ENCODE measurements at regions not wholly inside any gene's neighbourhood (a gene's known extent, or its start where the extent isn't known, plus 50 kb on each side); places are given as distances from the start of the nearest gene placed in this dataset.

DNA sequence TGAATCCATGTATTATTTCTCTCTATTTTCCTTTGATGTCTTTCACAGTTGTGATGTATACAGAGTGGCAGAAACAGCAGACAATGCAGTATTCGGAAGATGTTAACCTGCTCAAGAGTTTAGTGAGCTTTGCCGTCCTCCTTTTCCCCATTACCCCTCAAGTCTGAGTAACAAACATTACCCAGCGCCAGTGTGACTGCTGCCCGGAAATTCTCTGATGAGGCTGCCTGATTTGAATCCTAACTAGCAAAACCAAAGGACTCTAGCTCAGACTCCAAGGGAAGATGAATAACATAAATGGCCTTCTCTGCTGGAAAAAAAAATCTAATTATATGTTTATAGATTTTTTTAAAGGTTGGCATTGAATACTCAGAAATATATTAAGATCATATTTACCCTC is 247.3 kb upstream of the SOX21 start:
- no peaks in the 10 kb centered on the region for H3K4me1 ChIP-seq (ENCODE audit: insufficient read depth, low read length)
- DNase-seq (ENCODE audit: insufficient read length, low spot score, missing footprints) = no peak
- H4K20me1 ChIP-seq (ENCODE audit: insufficient read depth, low read length) = no peaks in the 10 kb centered on the region
- H3K4me3 ChIP-seq (ENCODE audit: insufficient read depth, low read length) = no peak overlapping the region
- H3K4me2 ChIP-seq (ENCODE audit: insufficient read depth, low read length) = no peak overlapping the region
- no peaks in the 10 kb centered on the region for H3K79me2 ChIP-seq (ENCODE audit: insufficient read depth, low read length)
- no peak overlapping the region for H3K27ac ChIP-seq (ENCODE audit: low read depth, low read length)
- no peaks in the 10 kb centered on the region for H3K36me3 ChIP-seq (ENCODE audit: insufficient read depth, low read length)
- H2AFZ ChIP-seq (ENCODE audit: low read length) = no peak overlapping the region
- H3K27me3 ChIP-seq (ENCODE audit: insufficient read depth, low read length) = peaks cover 44% of the 10 kb centered on the region
- no peaks in the 10 kb centered on the region for H3K9me3 ChIP-seq (ENCODE audit: low read depth, low read length)
- TF ChIP-seq, protein P1, sequence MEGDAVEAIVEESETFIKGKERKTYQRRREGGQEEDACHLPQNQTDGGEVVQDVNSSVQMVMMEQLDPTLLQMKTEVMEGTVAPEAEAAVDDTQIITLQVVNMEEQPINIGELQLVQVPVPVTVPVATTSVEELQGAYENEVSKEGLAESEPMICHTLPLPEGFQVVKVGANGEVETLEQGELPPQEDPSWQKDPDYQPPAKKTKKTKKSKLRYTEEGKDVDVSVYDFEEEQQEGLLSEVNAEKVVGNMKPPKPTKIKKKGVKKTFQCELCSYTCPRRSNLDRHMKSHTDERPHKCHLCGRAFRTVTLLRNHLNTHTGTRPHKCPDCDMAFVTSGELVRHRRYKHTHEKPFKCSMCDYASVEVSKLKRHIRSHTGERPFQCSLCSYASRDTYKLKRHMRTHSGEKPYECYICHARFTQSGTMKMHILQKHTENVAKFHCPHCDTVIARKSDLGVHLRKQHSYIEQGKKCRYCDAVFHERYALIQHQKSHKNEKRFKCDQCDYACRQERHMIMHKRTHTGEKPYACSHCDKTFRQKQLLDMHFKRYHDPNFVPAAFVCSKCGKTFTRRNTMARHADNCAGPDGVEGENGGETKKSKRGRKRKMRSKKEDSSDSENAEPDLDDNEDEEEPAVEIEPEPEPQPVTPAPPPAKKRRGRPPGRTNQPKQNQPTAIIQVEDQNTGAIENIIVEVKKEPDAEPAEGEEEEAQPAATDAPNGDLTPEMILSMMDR (IDR thresholded peaks at IDR 0.05; ENCODE audit: extremely low read depth, low read depth, low read length) = no peak

DNA sequence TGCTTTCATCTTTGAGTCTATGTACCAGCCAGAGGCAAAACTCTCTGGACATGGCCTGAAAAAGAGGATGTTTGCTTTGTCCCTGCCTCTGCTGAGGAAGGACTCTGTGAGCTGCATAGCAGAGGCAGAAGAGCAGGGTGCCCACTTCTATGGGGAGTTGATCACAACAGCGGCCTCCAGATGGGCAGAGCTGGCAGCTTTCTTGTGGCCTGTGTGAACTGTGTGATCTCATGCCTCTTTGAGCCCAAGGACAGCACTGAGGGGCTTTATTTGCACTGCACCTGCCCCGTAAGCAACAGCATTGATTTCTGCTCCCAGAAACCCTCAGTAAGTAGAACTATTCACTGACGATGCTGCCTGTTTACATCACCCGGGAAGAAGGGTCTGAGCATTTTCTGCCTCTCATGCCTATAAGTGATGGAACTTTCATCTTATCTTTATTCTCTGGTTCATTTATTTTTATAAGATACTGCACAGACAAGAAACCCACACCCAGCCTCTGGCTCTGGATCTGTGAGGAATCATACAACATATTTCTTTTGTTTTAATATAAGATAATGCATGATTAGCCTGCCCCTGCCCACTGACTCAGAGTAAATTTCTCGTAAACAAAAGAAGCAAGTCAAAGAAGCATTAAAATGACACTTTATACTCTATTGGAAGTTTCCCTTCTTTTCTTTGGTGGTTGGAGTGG is 244.2 kb upstream of the SOX21 start:
- H3K4me2 ChIP-seq (ENCODE audit: insufficient read depth, low read length) = no peak overlapping the region
- peak; percentile 42 for DNase-seq (ENCODE audit: insufficient read length, low spot score, missing footprints)
- H2AFZ ChIP-seq (ENCODE audit: low read length) = no peak overlapping the region
- no peak overlapping the region for H3K27ac ChIP-seq (ENCODE audit: low read depth, low read length)
- no peaks in the 10 kb centered on the region for H4K20me1 ChIP-seq (ENCODE audit: insufficient read depth, low read length)
- H3K4me3 ChIP-seq (ENCODE audit: insufficient read depth, low read length) = no peak overlapping the region
- H3K27me3 ChIP-seq (ENCODE audit: insufficient read depth, low read length) = peaks cover 25% of the 10 kb centered on the region
- H3K4me1 ChIP-seq (ENCODE audit: insufficient read depth, low read length) = no peaks in the 10 kb centered on the region
- TF ChIP-seq, protein P1 (IDR thresholded peaks at IDR 0.05; ENCODE audit: extremely low read depth, low read depth, low read length) = no peak
- no peaks in the 10 kb centered on the region for H3K36me3 ChIP-seq (ENCODE audit: insufficient read depth, low read length)
- H3K79me2 ChIP-seq (ENCODE audit: insufficient read depth, low read length) = no peaks in the 10 kb centered on the region
- no peaks in the 10 kb centered on the region for H3K9me3 ChIP-seq (ENCODE audit: low read depth, low read length)

GRCh38 chr13:94952787-94953186 is 240.4 kb upstream of the SOX21 start:
- no peak overlapping the region for H3K4me3 ChIP-seq (ENCODE audit: insufficient read depth, low read length)
- no peaks in the 10 kb centered on the region for H3K9me3 ChIP-seq (ENCODE audit: low read depth, low read length)
- no peaks in the 10 kb centered on the region for H3K79me2 ChIP-seq (ENCODE audit: insufficient read depth, low read length)
- H2AFZ ChIP-seq (ENCODE audit: low read length) = no peak overlapping the region
- no peaks in the 10 kb centered on the region for H3K36me3 ChIP-seq (ENCODE audit: insufficient read depth, low read length)
- H3K27ac ChIP-seq (ENCODE audit: low read depth, low read length) = no peak overlapping the region
- TF ChIP-seq, protein P1 (IDR thresholded peaks at IDR 0.05; ENCODE audit: extremely low read depth, low read depth, low read length) = no peak
- H3K4me2 ChIP-seq (ENCODE audit: insufficient read depth, low read length) = no peak overlapping the region
- no peaks in the 10 kb centered on the region for H4K20me1 ChIP-seq (ENCODE audit: insufficient read depth, low read length)
- no peaks in the 10 kb centered on the region for H3K4me1 ChIP-seq (ENCODE audit: insufficient read depth, low read length)
- DNase-seq (ENCODE audit: insufficient read length, low spot score, missing footprints) = no peak
- peaks cover 4% of the 10 kb centered on the region for H3K27me3 ChIP-seq (ENCODE audit: insufficient read depth, low read length)

DNA sequence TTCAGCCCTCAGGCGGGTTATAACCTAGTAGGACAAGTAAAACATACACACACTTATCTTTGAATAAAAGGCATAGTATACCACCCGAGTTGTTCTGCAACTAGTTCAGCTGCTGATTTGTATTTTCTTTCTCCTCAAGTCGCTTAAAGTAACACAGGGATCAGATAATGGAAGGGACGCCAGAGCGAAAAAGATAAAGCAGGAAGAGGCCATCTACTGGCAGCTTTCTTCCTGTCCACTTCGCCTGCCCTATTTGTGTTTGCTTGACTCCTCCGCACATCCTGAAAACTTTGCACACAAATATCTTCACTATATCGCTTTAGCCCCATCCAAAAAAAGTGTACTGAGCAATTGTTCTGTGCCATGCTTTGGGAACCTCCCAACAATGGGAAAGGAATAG is 238.0 kb upstream of the SOX21 start:
- Histone ChIP-seq H3K27me3 (ENCODE audit: insufficient read depth, low read length) (peaks cover 6% of the 10 kb centered on the region), H4K20me1 (ENCODE audit: insufficient read depth, low read length) (no peaks in the 10 kb centered on the region), H3K4me3 (ENCODE audit: insufficient read depth, low read length) (no peak overlapping the region), H2AFZ (ENCODE audit: low read length) (no peak overlapping the region), H3K4me2 (ENCODE audit: insufficient read depth, low read length) (no peak overlapping the region), H3K36me3 (ENCODE audit: insufficient read depth, low read length) (no peaks in the 10 kb centered on the region), H3K4me1 (ENCODE audit: insufficient read depth, low read length) (no peaks in the 10 kb centered on the region), H3K79me2 (ENCODE audit: insufficient read depth, low read length) (no peaks in the 10 kb centered on the region), H3K9me3 (ENCODE audit: low read depth, low read length) (no peaks in the 10 kb centered on the region), H3K27ac (ENCODE audit: low read depth, low read length) (no peak overlapping the region)
- TF ChIP-seq, protein P1 (IDR thresholded peaks at IDR 0.05; ENCODE audit: extremely low read depth, low read depth, low read length) = no peak
- no peak for DNase-seq (ENCODE audit: insufficient read length, low spot score, missing footprints)
